Astrocyte of the spinal cord (primary cell): ENCODE measurements at regions not wholly inside any gene's neighbourhood (a gene's known extent, or its start where the extent isn't known, plus 50 kb on each side); places are given as distances from the start of the nearest gene placed in this dataset.
A peak's percentile ranks its signal among the peaks of the same experiment; 100 is the strongest.

Experiments used
- DNase-seq: peaks from one replicate; pipeline ENCODE4 v3.0.0; 2011; ENCODE audit warnings: low read depth, low spot score
- H3K4me3 ChIP-seq: 2 replicates; pipeline ENCODE4 v1.5.1; 2011; ENCODE audit warnings: low read depth, mild to moderate bottlenecking, low read length, moderate library complexity
- CTCF ChIP-seq: IDR thresholded peaks from 2 replicates; pipeline ENCODE4 v1.5.1; 2012; ENCODE audit warnings: low read depth, mild to moderate bottlenecking, low read length, inconsistent platforms
- in situ Hi-C: cut with HindIII; loops from 2 replicates; pipeline ENCODE4 v1.10.0; 2017; ENCODE audit warnings: low sequenced_read_pairs

DNA sequence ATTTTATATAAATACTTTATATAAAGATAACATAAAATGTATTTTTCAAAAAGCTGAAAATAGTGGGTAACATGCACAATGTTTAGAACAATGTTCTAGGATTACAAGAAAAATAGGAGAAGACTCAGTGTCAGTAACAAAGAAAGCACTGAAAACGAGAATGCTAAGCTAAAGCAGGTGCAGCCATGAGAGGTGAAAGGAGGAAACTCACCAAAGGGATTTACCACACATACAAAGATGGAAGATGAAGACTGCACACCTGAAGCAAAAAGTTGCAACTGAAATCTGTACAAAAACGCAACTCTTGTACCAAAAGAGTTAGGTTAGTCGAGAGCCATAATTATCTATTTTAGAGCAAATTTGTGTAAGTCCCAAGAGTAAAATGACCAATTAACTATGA, 1176.1 kb downstream of the LRFN5 start:
- TF ChIP-seq CTCF, result no peak
- in situ Hi-C loops, result no loop called here
- DNase-seq, result no peak
- no peak overlapping the region for H3K4me3 ChIP-seq

DNA sequence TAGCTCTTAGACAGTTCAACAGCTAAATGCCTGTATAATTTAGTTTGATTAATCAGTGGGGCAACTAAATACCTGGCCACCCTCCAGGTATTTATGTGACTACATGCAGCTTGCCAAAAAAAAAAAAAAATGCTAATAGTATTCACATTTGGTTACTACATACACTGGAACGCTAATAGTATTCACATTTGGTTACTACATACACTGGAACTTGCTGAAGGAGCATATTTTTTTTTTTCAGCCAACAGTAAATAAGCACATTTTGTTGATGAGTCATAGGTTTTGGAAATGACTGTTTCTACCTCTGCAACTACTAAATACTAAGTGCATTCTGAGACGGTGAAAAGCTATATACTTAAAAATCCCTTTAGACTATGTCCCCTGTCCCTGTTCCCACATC, 1172.3 kb downstream of the LRFN5 start:
- H3K4me3 ChIP-seq, result no peak overlapping the region
- TF ChIP-seq CTCF, result no peak
- in situ Hi-C loops, result no loop called here
- DNase-seq, result peak; percentile 12

DNA sequence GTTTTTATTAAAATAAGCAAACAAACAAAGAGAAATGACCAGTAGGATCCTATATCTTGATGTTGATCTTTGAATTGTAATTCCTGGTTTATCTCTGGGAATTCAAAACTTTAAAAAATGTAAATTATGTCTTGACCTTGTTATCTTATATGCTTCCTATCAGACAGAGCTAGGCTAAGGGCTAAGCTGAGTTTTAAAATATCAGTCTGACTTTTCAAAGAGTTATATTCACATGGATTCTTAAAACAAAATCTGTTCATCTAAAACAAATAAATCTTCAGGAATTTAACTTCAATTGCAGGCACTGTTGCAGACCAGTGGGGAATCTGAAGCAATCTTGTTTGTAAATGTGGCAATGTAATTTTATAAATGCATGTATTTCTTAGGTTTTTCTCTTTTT, 1144.1 kb downstream of the LRFN5 start:
- DNase-seq, result no peak
- H3K4me3 ChIP-seq, result no peak overlapping the region
- TF ChIP-seq CTCF, result no peak
- in situ Hi-C loops, result no loop called here

DNA sequence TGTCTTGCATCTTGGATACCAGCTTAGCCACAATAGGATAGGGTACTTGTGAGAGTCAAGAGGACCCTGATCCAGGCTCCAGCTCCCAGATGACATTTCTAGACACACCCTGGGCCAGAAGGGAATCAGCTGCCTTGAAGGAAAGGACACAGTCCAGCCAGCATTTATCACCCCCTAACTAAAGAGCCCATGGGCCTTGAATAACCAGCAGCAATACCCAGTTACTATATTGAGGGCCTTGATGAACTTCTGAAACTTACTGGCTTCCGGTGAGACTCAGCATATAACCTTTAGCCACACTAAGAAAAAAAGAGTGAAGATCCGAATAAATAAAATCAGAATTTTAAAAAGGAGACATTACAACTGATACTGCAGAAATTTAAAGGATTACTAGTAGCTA, 1135.4 kb downstream of the LRFN5 start:
- TF ChIP-seq CTCF, result no peak
- in situ Hi-C loops, result no loop called here
- no peak overlapping the region for H3K4me3 ChIP-seq
- no peak for DNase-seq

DNA sequence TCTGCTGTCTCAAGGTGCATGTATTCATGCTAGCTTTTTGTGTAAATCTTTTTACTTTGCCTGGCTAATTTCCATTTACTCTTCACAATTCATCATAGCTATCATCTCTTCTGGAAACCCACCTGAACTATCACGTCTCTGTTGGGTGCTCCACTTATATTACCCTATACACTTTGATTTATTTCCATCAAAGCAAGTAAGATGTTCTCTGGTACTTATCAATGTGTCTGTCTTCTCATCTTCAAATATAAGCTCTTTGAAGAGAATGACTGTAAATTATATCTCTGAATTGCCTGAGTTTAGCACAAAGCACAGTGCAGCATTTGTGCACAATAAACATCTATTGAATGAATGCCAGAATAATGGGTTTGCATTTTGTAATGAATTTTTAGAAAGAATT, 1129.7 kb downstream of the LRFN5 start:
- DNase-seq, result no peak
- in situ Hi-C loops, result no loop called here
- no peak overlapping the region for H3K4me3 ChIP-seq
- no peak for TF ChIP-seq CTCF

GRCh38 chr14:42734041-42734440, 1127.4 kb downstream of the LRFN5 start:
- no peak for TF ChIP-seq CTCF
- H3K4me3 ChIP-seq, result no peak overlapping the region
- in situ Hi-C loops, result no loop called here
- no peak for DNase-seq

DNA sequence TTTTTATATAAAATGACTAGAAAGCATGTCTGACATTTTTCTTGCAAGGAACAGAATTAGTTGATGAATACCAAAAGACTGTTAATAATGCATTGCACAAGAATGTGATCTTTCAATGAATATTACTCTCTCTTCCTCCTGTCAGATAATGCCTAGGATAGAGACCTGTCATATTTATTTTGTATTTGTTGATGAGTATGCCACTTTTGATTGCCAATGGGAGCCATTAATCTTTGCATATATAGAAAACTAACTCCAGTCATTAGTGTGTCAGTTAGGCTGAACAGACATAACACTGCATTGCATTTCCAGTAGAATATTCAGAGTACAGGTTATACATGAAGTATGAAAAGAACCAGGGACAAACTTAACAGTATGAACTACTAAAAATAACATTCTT, 1125.3 kb downstream of the LRFN5 start:
- TF ChIP-seq CTCF, result no peak
- no peak for DNase-seq
- in situ Hi-C loops, result no loop called here
- H3K4me3 ChIP-seq, result no peak overlapping the region
